OCI-LY1 (cell line): ENCODE measurements at regions not wholly inside any gene's neighbourhood (a gene's known extent, or its start where the extent isn't known, plus 50 kb on each side); places are given as distances from the start of the nearest gene placed in this dataset.

Source experiments
- H2AFZ ChIP-seq: fragments of 200-600 bp; sonication (generic), shearing (Covaris generic); 2 replicates; pipeline ENCODE4 v1.6.0; 2014; ENCODE audit warnings: antibody characterized with exemption, mild to moderate bottlenecking, low read length
- H3F3A ChIP-seq: fragments of 200-600 bp; sonication (generic), shearing (Covaris generic); 2 replicates; pipeline ENCODE4 v1.6.0; 2014; ENCODE audit warnings: mild to moderate bottlenecking, antibody characterized with exemption, low read length, moderate library complexity; ENCODE audit not compliant: insufficient read depth
- H3K27ac ChIP-seq: fragments of 200-600 bp; sonication (generic); 2 replicates; pipeline ENCODE4 v1.5.1; 2014; ENCODE audit warnings: low read length, mixed run types, mild to moderate bottlenecking, low read depth; ENCODE audit not compliant: poor library complexity, severe bottlenecking
- H3K27me3 ChIP-seq: fragments of 200-600 bp; sonication (generic); 2 replicates; pipeline ENCODE4 v1.6.0; 2014; ENCODE audit warnings: antibody characterized with exemption, mild to moderate bottlenecking, low read length, moderate library complexity; ENCODE audit not compliant: insufficient read depth
- H3K36me3 ChIP-seq: fragments of 200-600 bp; sonication (generic); 2 replicates; pipeline ENCODE4 v1.6.1; 2014; ENCODE audit warnings: mild to moderate bottlenecking, antibody characterized with exemption, low read length, moderate library complexity, mixed read lengths; ENCODE audit not compliant: insufficient read depth
- H3K4me1 ChIP-seq: fragments of 200-600 bp; sonication (generic); 2 replicates; pipeline ENCODE4 v1.5.1; 2014; ENCODE audit warnings: mild to moderate bottlenecking, low read length, moderate library complexity; ENCODE audit not compliant: insufficient read depth, severe bottlenecking
- H3K4me2 ChIP-seq: fragments of 200-600 bp; sonication (generic), shearing (Covaris generic); 2 replicates; pipeline ENCODE4 v1.6.1; 2014; ENCODE audit warnings: low read length
- H3K4me3 ChIP-seq: fragments of 200-600 bp; sonication (generic); 2 replicates; pipeline ENCODE4 v1.5.1; 2014; ENCODE audit warnings: low read length, low read depth, mild to moderate bottlenecking, mixed read lengths; ENCODE audit not compliant: poor library complexity, severe bottlenecking
- H3K79me2 ChIP-seq: fragments of 200-600 bp; shearing (Covaris generic); 2 replicates; pipeline ENCODE4 v1.6.1; 2016; ENCODE audit warnings: mixed run types, low read length, mixed read lengths; ENCODE audit not compliant: insufficient read depth
- H3K9ac ChIP-seq: fragments of 200-600 bp; sonication (generic), shearing (Covaris generic); 2 replicates; pipeline ENCODE4 v1.6.1; 2014; ENCODE audit warnings: mild to moderate bottlenecking, low read length, mixed read lengths
- H3K9me2 ChIP-seq: fragments of 200-600 bp; sonication (generic), shearing (Covaris generic); 2 replicates; pipeline ENCODE4 v1.6.1; 2014; ENCODE audit warnings: low read depth, mild to moderate bottlenecking, low read length, mixed read lengths
- H3K9me3 ChIP-seq: fragments of 200-600 bp; shearing (Covaris generic); 2 replicates; pipeline ENCODE4 v1.6.1; 2014; ENCODE audit warnings: low read length, mixed read lengths
- H4K20me1 ChIP-seq: fragments of 200-600 bp; sonication (generic), shearing (Covaris generic); 2 replicates; pipeline ENCODE4 v1.6.0; 2016; ENCODE audit warnings: mild to moderate bottlenecking, low read length; ENCODE audit not compliant: insufficient read depth
- CTCF ChIP-seq: fragments of 200-600 bp; sonication (generic), shearing (Covaris generic); IDR thresholded peaks from 2 replicates; pipeline ENCODE4 v1.5.1; 2017; ENCODE audit warnings: mild to moderate bottlenecking, antibody characterized with exemption, low read length, moderate library complexity, mixed read lengths
- EZH2 ChIP-seq: fragments of 200-600 bp; sonication (generic), shearing (Covaris generic); IDR thresholded peaks from 2 replicates; pipeline ENCODE4 v1.8.0; 2017; ENCODE audit warnings: borderline replicate concordance, mixed run types, mild to moderate bottlenecking, antibody characterized with exemption, low read length, moderate library complexity, mixed read lengths

DNA sequence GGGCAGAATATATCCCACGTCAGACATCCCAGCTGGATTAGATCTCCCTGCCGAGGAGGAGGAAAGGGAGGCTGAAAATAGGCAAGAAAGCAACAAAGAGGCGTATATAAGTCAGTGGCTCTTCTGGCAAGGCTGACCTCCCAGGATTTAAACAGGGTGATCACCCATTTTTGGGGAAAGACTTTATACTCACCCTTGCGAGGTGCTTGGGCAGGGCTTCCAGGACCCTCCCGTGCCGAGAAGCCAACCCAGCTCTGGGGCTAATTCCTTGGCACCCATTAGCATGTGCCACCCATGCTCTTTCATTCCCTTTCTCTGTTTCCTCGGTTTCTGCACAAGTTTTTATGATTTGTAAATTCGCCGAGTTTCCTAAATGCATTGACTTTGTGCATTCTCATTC lies 230.2 kb upstream of the IRX2 start:
- Histone ChIP-seq H3K9me2 (no peaks in the 10 kb centered on the region), H3K4me1 (no peaks in the 10 kb centered on the region), H3K27me3 (no peaks in the 10 kb centered on the region), H2AFZ (no peak overlapping the region), H3F3A (no peaks in the 10 kb centered on the region), H3K36me3 (no peaks in the 10 kb centered on the region), H3K27ac (no peak overlapping the region), H3K4me2 (no peak overlapping the region), H4K20me1 (no peaks in the 10 kb centered on the region), H3K9me3 (no peaks in the 10 kb centered on the region), H3K9ac (no peak overlapping the region), H3K79me2 (no peaks in the 10 kb centered on the region), H3K4me3 (no peak overlapping the region)
- no peak for TF ChIP-seq CTCF
- no peak for TF ChIP-seq EZH2

DNA sequence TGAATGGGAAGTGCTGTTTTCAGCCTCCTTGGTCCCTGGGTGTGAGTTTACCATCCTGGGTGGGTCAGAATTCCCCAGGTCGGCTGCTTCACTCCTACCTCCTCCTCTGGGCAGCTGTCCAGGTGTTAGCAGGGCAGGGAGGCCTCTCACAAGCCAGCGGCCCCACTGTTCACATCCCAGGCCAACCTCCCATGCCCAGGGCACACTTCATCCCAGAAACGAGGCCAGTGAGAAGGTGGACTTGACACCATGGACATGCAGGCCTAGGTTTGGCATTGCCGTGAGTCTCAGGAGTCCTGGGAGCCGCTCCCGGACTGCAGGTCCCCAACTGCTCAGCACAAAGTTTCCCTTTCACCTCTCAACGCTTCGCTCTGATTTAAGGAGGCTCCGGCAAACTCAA lies 229.6 kb upstream of the IRX2 start:
- TF ChIP-seq CTCF (no peak), EZH2 (no peak)
- no peaks in the 10 kb centered on the region for H3F3A ChIP-seq
- no peak overlapping the region for H2AFZ ChIP-seq
- no peak overlapping the region for H3K4me2 ChIP-seq
- no peak overlapping the region for H3K9ac ChIP-seq
- H4K20me1 ChIP-seq = no peaks in the 10 kb centered on the region
- no peaks in the 10 kb centered on the region for H3K9me3 ChIP-seq
- H3K36me3 ChIP-seq = no peaks in the 10 kb centered on the region
- no peak overlapping the region for H3K4me3 ChIP-seq
- no peaks in the 10 kb centered on the region for H3K9me2 ChIP-seq
- H3K27me3 ChIP-seq = no peaks in the 10 kb centered on the region
- H3K4me1 ChIP-seq = no peaks in the 10 kb centered on the region
- no peak overlapping the region for H3K27ac ChIP-seq
- H3K79me2 ChIP-seq = no peaks in the 10 kb centered on the region

DNA sequence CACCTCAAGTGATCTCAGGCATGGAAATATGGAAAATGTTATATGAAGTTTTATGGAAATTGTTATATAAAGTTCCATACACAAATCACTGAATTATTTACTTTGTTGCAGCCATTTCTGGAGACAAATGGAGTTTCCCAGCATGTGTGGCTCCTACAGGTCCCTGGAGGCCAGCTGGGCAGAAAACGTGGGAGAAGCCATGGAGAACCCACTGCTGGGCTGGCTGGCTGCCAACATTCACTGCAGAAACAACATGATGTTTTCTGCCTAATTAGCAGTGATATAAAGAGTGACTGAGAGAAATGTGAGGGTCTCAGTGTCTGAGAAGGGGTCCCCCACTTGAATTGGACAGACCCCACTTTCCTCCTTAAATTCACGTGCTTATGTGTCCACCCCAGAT lies 208.8 kb upstream of the IRX2 start:
- no peaks in the 10 kb centered on the region for H3K36me3 ChIP-seq
- no peaks in the 10 kb centered on the region for H3K9me3 ChIP-seq
- TF ChIP-seq CTCF (no peak), EZH2 (no peak)

More for the DNA sequence above, 208.8 kb upstream of the IRX2 start:
- Histone ChIP-seq H3K9me2 (no peaks in the 10 kb centered on the region), H3K79me2 (no peaks in the 10 kb centered on the region), H3K4me1 (no peaks in the 10 kb centered on the region), H2AFZ (no peak overlapping the region), H3K27me3 (no peaks in the 10 kb centered on the region), H4K20me1 (no peaks in the 10 kb centered on the region), H3K4me2 (no peak overlapping the region), H3K27ac (no peak overlapping the region), H3K4me3 (no peak overlapping the region), H3K9ac (no peak overlapping the region), H3F3A (no peaks in the 10 kb centered on the region)
